GM21529 (cell line): ENCODE measurements at regions not wholly inside any gene's neighbourhood (a gene's known extent, or its start where the extent isn't known, plus 50 kb on each side); places are given as distances from the start of the nearest gene placed in this dataset.

Source experiments
- ATAC-seq: cut with Tn5 transposase; IDR thresholded peaks from one replicate; pipeline ENCODE4 v1.9.1; 2021; ENCODE audit not compliant: unreplicated experiment

DNA sequence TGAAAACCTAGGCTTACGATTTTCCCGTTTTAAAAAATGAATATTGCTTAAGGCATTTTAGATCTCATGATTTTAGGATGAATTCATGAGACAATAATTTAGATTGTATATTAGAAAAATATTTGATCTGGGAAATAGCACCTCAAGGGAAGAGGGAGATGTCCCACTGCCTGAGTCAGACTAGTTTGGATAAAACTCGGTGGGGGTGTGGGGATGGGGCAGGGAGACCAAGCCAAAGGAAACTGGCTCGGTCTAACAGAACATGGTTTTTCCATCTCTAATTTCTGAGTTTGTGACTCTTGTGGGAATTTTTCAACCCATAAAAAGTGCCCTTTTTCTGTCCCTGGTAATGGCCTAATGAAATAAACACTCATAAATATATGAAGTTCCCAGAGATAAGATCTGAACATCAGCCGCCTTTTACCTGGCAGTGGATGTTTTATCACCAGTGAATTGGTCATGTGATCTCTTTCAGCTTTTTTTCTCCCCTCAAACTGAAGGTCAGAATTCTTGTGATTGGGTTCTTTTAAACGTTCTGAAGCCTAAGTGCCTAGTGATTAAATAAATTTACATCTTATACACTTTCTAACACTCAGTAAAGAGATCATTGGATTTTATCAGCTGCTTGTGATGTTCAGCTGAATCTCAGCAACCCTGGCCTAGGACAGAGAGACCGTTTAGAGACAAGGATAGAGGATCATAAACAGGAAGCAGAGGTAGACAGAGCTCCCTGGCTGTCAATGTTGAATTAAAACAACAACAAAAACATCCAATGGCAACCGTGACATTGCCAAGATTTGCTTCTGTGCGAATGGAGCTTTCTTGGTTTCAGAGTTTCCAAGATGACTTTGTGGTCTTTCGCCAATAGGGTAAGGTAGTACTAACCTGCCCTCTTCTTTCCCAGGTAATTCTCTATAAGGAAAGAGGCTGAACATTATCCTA is 1038.2 kb downstream of the MCTP2 start:
- no peak for ATAC-seq

DNA sequence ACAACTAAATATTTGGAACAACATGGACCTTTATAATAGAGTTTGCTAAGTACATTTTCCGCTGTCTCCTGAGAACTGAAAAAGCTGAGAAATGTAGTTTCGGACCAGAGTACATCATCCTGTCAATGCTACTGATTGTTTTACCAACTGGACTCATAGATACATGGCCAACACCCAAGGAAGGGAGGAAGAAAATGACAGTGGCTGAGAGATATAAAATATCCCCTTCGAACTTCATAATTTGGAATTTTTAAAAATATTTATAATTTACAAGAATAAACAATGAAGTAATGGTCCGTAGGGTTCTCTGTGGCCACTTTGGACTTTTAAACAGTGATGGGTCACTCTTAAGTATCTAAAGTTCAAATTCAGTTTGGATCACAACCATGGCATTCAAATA is 1042.7 kb downstream of the MCTP2 start:
- no peak for ATAC-seq

DNA sequence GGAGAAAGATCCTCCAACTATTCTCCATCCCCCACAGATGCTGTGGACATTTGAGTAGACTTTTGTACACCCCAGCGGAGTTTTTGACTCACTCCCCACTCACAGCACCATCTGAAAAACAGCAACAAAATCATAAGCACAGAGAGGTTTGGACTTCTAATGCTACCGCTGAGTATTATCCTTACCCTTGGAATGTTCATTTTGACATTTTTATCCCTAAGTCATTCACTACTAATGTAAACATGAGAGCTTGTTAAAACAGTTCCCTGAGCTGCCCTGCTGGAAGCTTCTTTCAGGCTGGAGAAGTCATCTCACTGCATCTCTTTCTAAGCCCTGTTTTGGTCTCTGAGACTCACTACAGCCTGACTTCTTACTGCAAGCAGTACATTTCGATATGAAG is 1045.9 kb downstream of the MCTP2 start:
- no peak for ATAC-seq

DNA sequence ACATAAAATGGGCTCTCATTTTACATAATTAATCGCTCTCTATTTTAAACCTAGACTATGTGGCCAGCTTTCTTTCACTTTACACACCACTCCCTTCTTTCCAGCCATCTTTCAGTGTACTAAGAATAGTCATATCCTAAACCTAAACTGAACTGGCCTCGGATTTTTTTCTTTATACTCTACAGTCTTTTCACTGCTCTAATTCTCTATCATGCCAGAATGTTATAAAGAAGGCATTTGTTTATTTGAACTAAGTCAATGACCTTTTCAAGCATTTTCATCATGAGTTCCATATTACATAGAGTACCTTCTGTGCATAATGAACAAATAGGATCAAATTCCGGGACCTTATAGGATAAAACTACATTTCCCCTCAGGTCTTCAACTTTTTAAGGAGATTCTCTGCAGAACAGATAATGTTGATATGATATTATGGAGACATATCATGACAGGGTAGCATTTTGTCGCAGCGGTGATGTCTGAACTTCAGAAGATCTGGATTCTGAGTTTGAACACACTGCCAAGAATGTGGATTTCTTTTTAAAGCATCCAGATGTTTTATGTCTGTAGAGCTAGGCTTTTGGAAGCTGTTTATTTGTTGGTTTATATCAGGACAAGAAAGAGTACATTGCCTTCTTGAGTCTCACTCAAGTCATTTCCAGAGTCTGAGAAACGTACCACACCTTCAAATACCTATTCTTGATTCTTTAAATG is 1047.3 kb downstream of the MCTP2 start:
- ATAC-seq: no peak

DNA sequence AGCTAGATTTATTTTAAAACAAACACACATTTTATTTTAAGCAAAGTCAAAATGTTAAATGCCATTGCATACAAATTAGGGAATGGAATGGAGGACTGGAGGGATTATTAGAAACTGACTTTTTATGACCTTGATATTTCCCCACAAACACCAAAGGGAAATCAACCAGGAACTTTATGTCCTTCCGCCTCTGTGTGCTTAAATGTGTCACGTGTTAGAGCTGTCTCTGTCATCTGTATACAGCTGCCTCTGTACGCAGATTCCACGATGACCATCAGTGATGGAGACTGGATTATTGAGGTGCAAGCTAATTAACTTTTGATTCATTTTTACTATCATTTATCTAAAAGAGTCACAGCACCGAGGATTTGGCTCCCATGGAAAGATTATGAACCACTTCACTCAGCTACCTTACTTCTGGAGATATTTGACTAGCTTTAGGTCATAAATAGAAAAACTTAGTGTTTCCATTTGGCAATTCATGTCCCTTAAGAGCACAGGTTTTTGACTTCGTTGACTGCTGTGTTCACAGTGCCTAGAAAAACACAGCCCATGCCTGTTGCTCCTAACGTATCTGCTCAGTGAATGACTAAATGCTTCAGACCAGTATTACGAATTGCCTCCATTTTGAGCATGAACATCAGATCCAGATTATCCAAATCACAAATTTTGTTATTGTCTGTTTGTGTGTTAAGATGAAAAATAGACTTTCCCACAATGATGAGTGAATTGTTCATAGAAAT is 1048.1 kb downstream of the MCTP2 start:
- no peak for ATAC-seq

DNA sequence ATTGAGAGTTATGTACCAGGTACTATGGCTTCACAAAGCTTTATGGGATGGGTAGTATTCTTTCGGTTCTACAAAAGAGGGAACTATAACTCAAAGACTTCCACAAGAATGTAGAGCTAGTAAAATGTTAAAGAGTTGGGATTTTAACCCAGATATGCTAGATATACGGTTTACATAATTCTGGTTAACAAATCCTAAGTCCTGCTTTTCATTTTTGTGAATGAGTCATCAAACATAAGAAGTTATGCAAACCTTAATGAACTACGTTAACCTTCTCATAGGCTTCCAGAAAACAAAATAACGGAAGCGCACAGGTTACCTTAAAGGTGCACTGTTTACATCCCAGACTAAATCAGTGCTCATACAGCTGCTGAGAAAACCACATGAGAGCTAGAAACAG is 1049.3 kb downstream of the MCTP2 start:
- ATAC-seq: no peak

DNA sequence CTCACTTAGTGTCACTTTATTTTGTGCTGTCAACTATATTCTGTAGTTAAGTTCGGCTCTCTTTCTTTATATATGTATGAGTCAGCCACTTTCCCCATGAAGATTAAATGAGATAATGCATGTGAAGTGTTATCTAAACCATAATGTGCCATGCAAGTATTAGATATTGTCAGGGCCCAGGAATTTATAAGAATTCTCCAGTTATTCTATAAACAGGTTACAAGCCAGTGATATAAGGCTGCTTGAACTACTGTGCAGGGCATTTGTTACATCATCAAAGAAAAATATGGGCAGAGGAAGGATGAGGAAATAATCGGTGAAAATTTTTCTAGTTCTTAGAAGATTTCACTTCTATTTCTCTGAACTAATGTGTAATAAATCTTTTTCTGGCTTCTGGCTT is 1049.0 kb upstream of the NR2F2 start:
- no peak for ATAC-seq

DNA sequence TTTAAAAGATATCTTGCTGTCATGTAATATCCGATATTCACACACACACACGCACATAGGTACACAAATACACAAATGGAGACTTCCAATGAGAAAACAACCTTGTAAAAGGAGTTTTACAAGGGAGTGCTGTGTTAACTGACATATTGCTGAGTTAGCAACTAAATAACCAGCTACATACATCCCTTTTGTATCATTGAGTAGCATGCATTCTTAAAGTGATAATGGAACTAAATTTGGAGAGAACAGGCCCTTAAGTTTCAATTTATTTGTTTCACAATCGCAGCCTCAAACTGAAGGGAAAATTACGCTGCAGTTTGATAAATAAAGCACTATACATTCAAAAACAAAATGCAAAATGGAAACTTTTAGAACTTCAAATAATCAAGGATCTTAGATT is 1046.0 kb upstream of the NR2F2 start:
- ATAC-seq: no peak

DNA sequence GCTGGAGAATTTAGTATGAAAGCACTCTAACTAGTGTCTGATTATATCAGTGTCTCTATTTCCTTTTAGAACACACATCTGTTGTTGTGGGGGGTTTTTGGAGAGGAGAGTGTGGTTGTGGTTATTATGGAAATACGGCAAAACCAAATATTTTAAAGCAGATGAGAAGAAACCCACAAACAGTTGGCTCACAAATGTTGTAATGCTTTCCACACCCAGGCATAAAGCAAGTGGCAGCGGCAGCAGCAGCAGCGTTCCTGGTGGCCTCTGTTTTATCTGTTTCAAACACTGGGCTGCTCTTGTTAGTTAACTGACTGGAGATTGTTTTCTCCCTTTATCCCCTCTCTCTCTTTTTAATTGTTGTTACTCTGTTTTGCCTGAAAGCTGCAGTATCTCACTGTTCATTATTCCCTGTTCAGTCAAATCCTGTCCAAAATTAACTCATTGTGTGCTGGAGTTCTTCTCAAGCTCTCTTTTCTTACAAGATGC is 1045.5 kb upstream of the NR2F2 start:
- ATAC-seq: no peak

DNA sequence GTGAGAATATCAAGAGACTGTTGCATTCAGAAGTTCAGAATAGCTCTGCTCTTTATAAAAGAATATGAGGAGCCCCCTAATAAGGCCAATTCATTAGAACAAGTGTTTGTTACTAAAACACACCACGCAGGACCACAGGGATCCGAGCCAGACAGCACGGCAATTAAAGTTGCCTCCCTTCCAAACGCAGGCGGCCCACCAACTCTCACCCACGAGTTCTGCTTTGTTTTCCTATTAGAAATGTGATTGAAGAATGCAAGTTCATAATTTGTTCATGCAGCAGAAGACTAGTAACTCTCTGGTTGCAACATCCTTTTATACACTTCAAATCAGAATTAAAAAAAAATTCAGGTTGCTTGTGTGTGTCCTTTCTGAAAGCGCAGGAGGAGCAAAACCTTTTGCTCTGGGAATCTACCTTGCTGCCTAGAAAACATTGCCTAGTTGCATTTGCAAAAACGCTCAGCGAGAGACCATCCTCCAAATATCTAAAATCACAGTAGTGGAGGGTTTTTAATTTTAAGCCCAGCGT is 1044.1 kb upstream of the NR2F2 start:
- ATAC-seq: no peak

DNA sequence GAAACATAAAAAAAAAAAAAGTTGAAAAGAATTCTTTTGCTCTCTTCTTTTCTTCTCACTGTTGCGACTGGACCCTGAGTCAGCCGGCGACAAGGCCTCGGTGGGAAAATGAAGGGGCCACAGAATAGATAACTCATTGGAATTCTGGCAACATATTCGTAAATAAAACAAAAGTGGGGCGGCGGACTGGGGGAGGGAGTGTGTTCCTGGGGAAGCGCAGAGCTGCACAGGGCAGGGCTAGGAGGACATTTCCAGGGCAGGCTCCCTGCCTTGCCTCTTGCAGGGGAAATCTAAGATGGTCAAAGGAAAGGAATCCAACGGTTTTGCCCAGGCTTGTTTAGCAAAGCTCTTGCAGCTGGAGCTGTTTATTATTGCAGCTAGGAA is 1042.8 kb upstream of the NR2F2 start:
- ATAC-seq: no peak

DNA sequence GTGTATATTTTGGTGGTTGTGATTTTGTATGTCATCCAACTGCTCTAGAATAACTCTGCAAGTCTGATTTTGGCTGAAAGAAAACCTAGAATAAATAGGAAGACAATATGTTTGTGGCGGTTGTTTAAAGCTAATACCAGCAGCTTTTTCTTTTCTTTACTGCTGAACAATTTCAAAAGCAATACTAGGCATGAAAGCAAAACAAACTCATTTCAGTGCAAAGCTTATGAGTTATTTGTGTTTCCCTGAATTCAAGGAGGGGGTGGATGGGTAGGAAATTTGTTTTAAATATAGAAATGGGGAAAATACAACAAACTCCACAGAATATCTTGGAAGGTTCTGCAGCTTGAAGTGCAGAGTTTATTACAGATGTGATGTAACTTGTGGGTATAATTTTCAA is 1041.9 kb upstream of the NR2F2 start:
- ATAC-seq: no peak

DNA sequence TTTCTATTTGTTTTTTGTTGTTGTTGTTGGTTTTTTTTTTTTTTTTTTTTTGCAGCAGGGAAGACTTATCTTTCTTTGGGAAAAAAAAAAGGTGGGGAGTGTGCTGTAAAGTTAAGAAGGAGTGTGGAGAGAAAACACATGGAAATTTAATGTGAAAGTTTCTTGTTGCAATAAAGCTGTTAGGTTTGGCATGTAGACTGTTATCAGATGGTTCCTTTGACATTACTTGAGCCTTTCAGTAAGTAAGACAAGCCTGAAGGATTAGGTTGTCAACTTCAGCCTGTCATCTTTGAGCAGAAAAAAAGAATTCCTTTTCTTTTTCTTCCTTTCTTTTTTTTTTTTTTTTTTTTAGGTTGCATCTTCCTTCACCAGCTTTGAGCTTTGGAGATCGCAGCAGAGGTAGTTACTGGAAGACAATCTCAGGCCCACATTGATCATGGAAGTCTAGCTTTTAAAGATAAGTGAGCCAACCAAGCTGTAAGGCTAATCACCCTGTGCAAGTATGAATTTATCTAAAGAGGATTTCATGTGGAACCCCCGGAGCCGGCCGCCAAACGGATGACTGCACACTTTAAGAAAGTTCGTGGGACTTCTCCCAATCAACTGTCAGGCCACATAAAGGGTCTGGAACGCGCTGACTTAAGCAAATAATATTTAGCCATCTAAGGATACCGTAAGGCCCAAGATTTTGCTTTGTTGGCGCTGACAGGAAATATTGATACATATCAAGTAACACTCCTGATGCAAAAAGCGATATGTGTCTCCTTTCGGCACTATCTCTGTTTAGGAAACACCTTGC is 1040.1 kb upstream of the NR2F2 start:
- ATAC-seq: no peak

DNA sequence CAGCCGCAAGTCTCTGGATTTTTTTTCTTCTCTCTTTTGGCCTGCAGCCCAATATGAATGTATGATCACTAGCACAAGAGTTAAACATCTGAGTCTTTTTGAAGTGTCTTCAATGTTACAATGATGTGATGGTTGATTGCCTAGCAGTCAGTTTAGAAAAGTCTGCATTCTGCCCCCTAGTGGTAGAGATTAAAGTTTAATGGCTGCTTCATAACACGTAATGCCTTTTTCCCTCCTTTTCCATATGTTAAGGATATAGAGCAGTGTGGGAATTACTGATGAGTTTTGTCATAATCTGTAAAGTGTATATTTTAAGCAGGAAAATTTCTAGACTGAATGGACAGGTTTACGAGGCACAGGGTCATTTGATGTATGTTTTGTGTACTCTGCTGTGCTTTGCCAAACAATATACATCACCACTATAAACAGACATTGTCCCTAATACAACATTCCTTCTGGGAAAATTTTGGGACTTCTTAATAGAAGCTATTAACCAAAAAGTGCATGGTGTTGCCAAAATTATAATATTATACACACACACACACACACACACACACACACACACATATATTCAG is 1038.5 kb upstream of the NR2F2 start:
- ATAC-seq: peak; percentile 59

DNA sequence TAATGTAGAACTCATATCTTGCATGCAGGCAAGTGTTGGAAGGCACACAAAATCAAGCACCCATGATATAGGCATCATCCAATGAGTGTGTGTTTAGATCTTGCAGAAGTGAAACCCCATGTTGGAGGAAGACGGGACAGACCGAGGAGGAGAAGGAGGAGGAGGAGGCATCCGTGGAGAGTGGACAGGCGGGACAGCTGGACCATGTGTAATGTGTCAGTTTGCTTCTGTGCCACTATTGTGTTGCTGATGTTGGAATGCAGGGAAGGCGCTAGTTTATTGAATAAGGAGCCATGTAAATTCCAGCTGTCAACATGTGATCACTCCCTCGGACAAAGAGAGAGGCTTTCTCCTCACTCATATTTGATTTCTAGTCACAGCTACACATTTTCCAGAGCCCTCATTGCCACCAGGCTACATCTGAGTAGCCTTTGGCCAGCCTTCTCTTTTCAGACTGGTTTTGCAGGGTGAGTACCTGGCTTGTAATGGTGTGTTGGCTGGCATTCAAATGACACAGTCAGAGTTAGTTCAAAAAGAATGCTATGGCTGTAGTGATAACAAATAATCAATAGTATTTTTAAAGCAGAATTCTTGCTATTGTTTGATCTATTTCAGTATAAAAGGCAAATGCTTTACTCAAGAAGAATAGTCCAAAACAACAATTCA is 1037.6 kb upstream of the NR2F2 start:
- no peak for ATAC-seq

DNA sequence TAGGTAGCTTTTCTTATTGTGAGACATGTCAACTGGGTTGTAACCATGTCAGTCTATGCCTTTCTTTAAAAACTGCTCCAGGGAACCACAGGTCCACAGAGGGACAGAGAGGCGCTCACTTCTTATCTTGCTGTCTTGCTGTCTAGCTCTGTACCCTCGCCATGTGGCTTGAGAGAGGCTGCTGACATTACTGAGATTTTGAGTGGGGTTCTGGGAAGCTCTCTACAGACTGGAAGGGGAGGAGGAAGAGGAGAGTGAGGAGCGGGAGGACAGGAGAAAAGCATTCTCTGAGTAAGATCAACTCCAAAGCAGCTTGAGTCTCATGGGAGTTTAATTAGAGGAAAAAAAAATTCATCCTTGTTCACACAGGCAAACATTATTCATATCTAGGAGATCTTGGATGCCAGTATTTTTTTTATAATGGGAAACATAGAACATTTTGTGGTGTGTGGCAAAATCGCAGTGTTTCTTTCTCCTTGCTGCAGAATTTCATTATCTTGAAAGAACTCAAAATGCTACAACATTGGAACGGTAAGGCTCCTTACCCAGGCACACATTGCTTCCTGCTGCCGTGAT is 1037.0 kb upstream of the NR2F2 start:
- ATAC-seq: no peak

DNA sequence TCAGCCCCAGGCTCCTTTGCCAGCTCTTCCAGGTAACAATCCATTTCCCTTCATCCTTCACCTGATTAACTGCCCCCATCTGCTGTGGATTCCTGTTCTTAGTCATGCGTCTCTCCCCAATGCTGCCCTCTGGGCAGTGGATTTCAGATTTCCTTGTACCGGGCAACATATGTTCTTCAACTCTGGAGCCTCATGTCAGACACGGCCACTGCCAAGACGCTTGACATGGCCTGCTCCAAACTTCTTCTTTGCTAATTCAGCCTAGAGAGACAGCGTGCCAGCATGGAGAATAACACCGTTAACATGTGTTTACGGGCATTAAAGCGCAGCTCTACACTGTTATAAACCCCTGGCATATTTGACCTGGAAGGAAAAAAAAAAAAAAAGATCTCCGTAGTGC is 1035.1 kb upstream of the NR2F2 start:
- no peak for ATAC-seq

DNA sequence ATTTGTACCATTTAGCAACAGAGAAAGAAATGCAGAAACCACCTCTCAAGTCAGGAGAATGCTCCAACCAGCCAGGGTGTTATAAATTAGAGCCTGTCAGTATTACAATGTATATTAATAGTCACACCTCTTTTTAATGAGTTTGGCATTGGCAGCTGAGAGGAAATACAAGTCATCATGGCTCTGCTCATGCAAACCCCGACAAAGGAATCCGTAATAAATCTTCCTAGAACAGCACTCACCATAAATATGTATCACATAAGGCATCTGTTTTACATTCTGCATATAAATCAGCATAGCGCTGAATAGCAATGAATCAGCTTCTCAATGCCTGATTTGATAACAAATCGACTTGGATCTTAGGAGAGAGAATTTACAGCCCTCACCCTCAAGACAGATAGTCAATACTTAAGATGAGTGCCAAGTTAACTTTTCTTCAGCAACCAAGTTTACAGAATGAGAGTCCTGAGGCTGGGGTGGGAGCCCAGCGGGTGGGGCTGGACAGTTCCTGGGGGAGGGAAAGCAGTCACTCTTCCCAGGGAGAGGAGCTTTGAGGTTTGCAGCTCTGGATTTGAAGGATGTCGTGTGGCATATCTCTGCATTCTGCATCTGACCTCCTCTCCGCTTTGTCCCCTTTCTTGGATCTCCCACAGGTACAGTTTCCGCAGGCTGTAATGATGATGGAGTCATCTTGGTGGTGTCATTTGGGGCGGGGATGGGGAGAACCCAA is 1034.4 kb upstream of the NR2F2 start:
- ATAC-seq: no peak

DNA sequence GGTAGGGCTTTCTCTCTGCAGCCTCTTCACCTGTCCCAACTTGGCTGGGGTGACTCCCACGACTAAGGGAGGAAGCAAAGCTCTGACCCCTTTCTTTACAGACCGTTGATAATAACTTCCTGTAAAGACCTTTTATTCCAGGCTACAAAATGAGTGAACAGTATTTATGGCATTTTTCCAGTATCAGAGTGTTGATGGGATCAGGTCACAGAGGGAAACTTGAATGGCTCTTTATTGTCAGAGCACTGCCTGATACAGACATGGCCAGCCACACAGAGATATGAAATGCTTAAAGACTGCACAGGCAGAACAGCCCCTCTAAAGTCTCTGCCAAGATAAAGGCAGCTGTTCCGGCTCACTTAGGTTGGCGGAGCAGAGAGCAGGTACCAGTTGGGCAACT is 1033.9 kb upstream of the NR2F2 start:
- no peak for ATAC-seq
